WTC11 (cell line): ENCODE measurements at regions not wholly inside any gene's neighbourhood (a gene's known extent, or its start where the extent isn't known, plus 50 kb on each side); places are given as distances from the start of the nearest gene placed in this dataset.

ENCODE experiments used
- ATAC-seq: fragments of 200-7000 bp; cut with Tn5 transposase; 2 replicates; pipeline ENCODE4 v1.10.0; 2021; ENCODE audit warnings: mild to moderate bottlenecking, moderate library complexity
- CTCF ChIA-PET: fragments of 300-600 bp; sonication (Branson Sonifier 250); formaldehyde crosslinking; loops from one replicate; lab custom pipeline; 2021; ENCODE audit warnings: antibody characterized with exemption; lab: Charles Lee
- POLR2A ChIA-PET: fragments of 350-600 bp; sonication (Branson Sonifier 250); formaldehyde crosslinking; loops from one replicate; lab custom pipeline; 2021; ENCODE audit warnings: antibody characterized with exemption; lab: Charles Lee
- DNase-seq: peaks from one replicate; pipeline ENCODE4 v3.0.0; 2021; ENCODE audit warnings: low spot score
- H3K27ac Mint-ChIP-seq: 2 replicates; pipeline ENCODE4 v1.8.0; 2021; ENCODE audit warnings: mixed read lengths
- H3K27me3 Mint-ChIP-seq: 2 replicates; pipeline ENCODE4 v1.8.0; 2021; ENCODE audit warnings: low read depth, mild to moderate bottlenecking, moderate library complexity, mixed read lengths
- H3K36me3 Mint-ChIP-seq: 2 replicates; pipeline ENCODE4 v1.8.0; 2021; ENCODE audit warnings: mixed read lengths
- H3K4me1 Mint-ChIP-seq: 2 replicates; pipeline ENCODE4 v1.8.0; 2022; ENCODE audit warnings: mixed read lengths
- H3K4me3 Mint-ChIP-seq: 2 replicates; pipeline ENCODE4 v1.8.0; 2021; ENCODE audit warnings: mild to moderate bottlenecking, moderate library complexity, mixed read lengths
- H3K9me3 Mint-ChIP-seq: 2 replicates; pipeline ENCODE4 v1.8.0; 2021; ENCODE audit warnings: mixed read lengths
- GABPB1 ChIP-seq: sonication (generic); formaldehyde crosslinking; IDR thresholded peaks from 2 replicates; pipeline ENCODE4 v1.8.1; 2023; ENCODE audit warnings: mild to moderate bottlenecking, missing genetic modification reagents
- NFATC4 ChIP-seq: fragments of 250-450 bp; sonication (Bioruptor Pico); IDR thresholded peaks from 2 replicates; pipeline ENCODE4 v1.9.0; 2021; ENCODE audit warnings: mild to moderate bottlenecking
- SOX15 ChIP-seq: fragments of 250-450 bp; sonication (Bioruptor Pico); IDR thresholded peaks from 2 replicates; pipeline ENCODE4 v1.9.0; 2021; ENCODE audit warnings: mild to moderate bottlenecking
- TEAD4 ChIP-seq: sonication (generic); formaldehyde crosslinking; IDR thresholded peaks from 2 replicates; pipeline ENCODE4 v1.8.0; 2022; ENCODE audit warnings: mild to moderate bottlenecking, missing genetic modification reagents
- ZNF121 ChIP-seq: sonication (generic); formaldehyde crosslinking; IDR thresholded peaks from 2 replicates; pipeline ENCODE4 v1.8.0; 2023; ENCODE audit warnings: missing genetic modification reagents
- ZNF263 ChIP-seq: sonication (generic); formaldehyde crosslinking; IDR thresholded peaks from 2 replicates; pipeline ENCODE4 v1.8.1; 2022; ENCODE audit warnings: low read depth, mild to moderate bottlenecking, moderate library complexity, missing genetic modification reagents
- ZNF396 ChIP-seq: fragments of 250-450 bp; sonication (Bioruptor Pico); IDR thresholded peaks from 2 replicates; pipeline ENCODE4 v1.8.0; 2021; ENCODE audit warnings: mild to moderate bottlenecking, moderate library complexity, borderline replicate concordance
- TF ChIP-seq, protein P1 (sequence below): sonication (generic); formaldehyde crosslinking; conservative IDR thresholded peaks from 2 replicates; pipeline ENCODE4 v1.8.1; 2023; ENCODE audit warnings: mild to moderate bottlenecking, low read depth, missing genetic modification reagents, moderate library complexity
- TF ChIP-seq, protein P2 (sequence below): sonication (generic); formaldehyde crosslinking; IDR thresholded peaks from 2 replicates; pipeline ENCODE4 v1.8.0; 2022; ENCODE audit warnings: missing genetic modification reagents
- TF ChIP-seq, protein P3 (sequence below): sonication (generic); formaldehyde crosslinking; IDR thresholded peaks from 2 replicates; pipeline ENCODE4 v1.8.1; 2022; ENCODE audit warnings: low read depth, mild to moderate bottlenecking, moderate library complexity, missing genetic modification reagents, borderline replicate concordance
- TF ChIP-seq, protein P4 (sequence below): fragments of 250-450 bp; sonication (Bioruptor Pico); IDR thresholded peaks from 2 replicates; pipeline ENCODE4 v1.8.0; 2021; ENCODE audit warnings: mild to moderate bottlenecking

DNA sequence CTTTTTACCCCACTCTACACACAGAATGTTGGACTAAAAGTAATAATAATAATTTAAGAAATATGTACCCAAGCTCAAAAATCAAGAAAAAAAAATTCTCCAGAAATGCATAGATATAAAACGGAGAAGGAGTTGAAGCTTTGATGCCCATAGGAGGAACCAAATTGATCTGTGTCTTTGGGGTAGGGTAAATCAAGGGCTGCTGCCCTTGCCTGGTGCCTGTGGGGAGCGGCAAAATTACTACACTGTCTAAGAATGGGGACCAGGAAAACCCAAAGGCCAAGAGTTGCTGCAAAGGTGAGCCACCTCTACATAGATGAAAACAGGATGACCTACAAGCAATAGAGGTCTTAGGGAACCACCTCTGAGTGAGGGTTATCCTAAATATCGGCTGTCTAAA is 56.0 kb upstream of the SPPL2A start:
- TF ChIP-seq, protein P1, sequence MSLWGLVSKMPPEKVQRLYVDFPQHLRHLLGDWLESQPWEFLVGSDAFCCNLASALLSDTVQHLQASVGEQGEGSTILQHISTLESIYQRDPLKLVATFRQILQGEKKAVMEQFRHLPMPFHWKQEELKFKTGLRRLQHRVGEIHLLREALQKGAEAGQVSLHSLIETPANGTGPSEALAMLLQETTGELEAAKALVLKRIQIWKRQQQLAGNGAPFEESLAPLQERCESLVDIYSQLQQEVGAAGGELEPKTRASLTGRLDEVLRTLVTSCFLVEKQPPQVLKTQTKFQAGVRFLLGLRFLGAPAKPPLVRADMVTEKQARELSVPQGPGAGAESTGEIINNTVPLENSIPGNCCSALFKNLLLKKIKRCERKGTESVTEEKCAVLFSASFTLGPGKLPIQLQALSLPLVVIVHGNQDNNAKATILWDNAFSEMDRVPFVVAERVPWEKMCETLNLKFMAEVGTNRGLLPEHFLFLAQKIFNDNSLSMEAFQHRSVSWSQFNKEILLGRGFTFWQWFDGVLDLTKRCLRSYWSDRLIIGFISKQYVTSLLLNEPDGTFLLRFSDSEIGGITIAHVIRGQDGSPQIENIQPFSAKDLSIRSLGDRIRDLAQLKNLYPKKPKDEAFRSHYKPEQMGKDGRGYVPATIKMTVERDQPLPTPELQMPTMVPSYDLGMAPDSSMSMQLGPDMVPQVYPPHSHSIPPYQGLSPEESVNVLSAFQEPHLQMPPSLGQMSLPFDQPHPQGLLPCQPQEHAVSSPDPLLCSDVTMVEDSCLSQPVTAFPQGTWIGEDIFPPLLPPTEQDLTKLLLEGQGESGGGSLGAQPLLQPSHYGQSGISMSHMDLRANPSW, result no peak
- TF ChIP-seq, protein P2, sequence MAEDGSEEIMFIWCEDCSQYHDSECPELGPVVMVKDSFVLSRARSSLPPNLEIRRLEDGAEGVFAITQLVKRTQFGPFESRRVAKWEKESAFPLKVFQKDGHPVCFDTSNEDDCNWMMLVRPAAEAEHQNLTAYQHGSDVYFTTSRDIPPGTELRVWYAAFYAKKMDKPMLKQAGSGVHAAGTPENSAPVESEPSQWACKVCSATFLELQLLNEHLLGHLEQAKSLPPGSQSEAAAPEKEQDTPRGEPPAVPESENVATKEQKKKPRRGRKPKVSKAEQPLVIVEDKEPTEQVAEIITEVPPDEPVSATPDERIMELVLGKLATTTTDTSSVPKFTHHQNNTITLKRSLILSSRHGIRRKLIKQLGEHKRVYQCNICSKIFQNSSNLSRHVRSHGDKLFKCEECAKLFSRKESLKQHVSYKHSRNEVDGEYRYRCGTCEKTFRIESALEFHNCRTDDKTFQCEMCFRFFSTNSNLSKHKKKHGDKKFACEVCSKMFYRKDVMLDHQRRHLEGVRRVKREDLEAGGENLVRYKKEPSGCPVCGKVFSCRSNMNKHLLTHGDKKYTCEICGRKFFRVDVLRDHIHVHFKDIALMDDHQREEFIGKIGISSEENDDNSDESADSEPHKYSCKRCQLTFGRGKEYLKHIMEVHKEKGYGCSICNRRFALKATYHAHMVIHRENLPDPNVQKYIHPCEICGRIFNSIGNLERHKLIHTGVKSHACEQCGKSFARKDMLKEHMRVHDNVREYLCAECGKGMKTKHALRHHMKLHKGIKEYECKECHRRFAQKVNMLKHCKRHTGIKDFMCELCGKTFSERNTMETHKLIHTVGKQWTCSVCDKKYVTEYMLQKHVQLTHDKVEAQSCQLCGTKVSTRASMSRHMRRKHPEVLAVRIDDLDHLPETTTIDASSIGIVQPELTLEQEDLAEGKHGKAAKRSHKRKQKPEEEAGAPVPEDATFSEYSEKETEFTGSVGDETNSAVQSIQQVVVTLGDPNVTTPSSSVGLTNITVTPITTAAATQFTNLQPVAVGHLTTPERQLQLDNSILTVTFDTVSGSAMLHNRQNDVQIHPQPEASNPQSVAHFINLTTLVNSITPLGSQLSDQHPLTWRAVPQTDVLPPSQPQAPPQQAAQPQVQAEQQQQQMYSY (CRISPR knock-in tag), result no peak
- no peak for TF ChIP-seq SOX15
- Mint-ChIP-seq H3K36me3 (no peaks in the 10 kb centered on the region), H3K4me3 (no peak overlapping the region), H3K27me3 (no peaks in the 10 kb centered on the region), H3K4me1 (peaks cover 11% of the 10 kb centered on the region), H3K27ac (no peak overlapping the region), H3K9me3 (no peaks in the 10 kb centered on the region)
- ATAC-seq, result no peak
- DNase-seq, result no peak
- POLR2A ChIA-PET, result no interaction called here
- CTCF ChIA-PET, result interaction anchor here (0.9 kb wide), 1 partner anchor 21 kb away, joined by 3 read pairs; no protein-coding TSS in a partner anchor

DNA sequence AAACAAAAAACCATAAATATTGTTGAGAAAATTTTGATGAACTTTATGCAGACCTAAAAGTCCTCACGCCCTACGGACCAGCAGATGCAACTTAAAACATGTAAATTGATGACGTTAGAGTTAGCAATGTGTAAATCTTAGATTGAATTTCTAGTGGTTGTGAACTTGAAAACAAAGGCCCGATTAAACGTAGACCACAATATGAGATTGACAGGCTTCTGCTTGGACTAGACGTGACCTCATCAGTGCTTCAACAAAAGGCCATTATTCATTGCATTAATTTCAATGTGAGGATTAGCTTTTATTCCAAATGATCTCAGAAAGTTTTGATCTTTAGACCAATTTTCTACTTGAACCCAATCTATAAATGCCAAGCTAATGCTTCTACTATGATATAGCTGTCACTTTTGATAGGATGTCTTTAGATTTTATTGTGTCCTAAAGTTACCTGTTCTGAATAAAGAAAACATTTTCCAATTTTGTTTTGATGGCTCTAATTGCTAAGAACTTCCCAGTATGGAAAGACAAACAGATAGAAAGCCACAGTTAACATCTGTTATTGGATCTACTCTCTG is 55.4 kb upstream of the SPPL2A start:
- ATAC-seq, result no peak

DNA sequence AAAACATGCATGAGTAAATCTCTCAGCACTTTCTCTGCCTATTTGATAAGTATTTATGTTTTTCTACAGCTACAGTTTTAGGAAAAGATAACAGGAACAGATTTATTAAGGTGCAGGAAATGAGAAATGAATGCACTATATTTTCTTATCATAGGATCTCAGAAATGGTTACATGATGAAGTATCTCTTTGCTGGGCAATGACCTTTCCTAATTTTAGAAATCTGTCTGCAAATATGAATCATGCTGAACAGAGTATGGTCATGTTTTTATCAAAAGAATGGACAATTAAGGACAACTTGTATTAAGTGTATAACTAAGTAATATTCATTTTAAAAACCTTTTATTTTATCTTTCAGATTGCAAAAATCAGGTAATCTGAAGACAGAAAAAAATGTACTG is 53.8 kb upstream of the SPPL2A start:
- H3K9me3 Mint-ChIP-seq, result no peaks in the 10 kb centered on the region
- DNase-seq (no peak), ATAC-seq (no peak)
- H3K4me3 Mint-ChIP-seq, result no peak overlapping the region
- POLR2A ChIA-PET, result no interaction called here
- no peaks in the 10 kb centered on the region for H3K36me3 Mint-ChIP-seq
- H3K4me1 Mint-ChIP-seq, result peaks cover 11% of the 10 kb centered on the region
- CTCF ChIA-PET, result no interaction called here
- TF ChIP-seq ZNF121 (CRISPR knock-in tag) (no peak), NFATC4 (no peak), ZNF396 (CRISPR knock-in tag) (no peak), TEAD4 (CRISPR knock-in tag) (no peak)
- TF ChIP-seq, protein P3, sequence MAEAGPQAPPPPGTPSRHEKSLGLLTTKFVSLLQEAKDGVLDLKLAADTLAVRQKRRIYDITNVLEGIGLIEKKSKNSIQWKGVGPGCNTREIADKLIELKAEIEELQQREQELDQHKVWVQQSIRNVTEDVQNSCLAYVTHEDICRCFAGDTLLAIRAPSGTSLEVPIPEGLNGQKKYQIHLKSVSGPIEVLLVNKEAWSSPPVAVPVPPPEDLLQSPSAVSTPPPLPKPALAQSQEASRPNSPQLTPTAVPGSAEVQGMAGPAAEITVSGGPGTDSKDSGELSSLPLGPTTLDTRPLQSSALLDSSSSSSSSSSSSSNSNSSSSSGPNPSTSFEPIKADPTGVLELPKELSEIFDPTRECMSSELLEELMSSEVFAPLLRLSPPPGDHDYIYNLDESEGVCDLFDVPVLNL (CRISPR knock-in tag), result no peak
- H3K27me3 Mint-ChIP-seq, result no peaks in the 10 kb centered on the region
- H3K27ac Mint-ChIP-seq, result no peak overlapping the region

More for the DNA sequence above, 55.4 kb upstream of the SPPL2A start:
- no peak overlapping the region for H3K4me3 Mint-ChIP-seq
- H3K4me1 Mint-ChIP-seq, result peaks cover 11% of the 10 kb centered on the region
- ChIA-PET CTCF (interaction anchor here (0.9 kb wide), 1 partner anchor 21 kb away, joined by 3 read pairs; no protein-coding TSS in a partner anchor), POLR2A (no interaction called here)
- no peaks in the 10 kb centered on the region for H3K9me3 Mint-ChIP-seq
- H3K27ac Mint-ChIP-seq, result no peak overlapping the region
- no peak for DNase-seq
- H3K27me3 Mint-ChIP-seq, result no peaks in the 10 kb centered on the region
- no peaks in the 10 kb centered on the region for H3K36me3 Mint-ChIP-seq
- TF ChIP-seq, protein P4, sequence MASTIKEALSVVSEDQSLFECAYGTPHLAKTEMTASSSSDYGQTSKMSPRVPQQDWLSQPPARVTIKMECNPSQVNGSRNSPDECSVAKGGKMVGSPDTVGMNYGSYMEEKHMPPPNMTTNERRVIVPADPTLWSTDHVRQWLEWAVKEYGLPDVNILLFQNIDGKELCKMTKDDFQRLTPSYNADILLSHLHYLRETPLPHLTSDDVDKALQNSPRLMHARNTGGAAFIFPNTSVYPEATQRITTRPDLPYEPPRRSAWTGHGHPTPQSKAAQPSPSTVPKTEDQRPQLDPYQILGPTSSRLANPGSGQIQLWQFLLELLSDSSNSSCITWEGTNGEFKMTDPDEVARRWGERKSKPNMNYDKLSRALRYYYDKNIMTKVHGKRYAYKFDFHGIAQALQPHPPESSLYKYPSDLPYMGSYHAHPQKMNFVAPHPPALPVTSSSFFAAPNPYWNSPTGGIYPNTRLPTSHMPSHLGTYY, result no peak
- TF ChIP-seq GABPB1 (CRISPR knock-in tag) (no peak), ZNF263 (CRISPR knock-in tag) (no peak)
